H1 (cell line): ENCODE measurements at regions not wholly inside any gene's neighbourhood (a gene's known extent, or its start where the extent isn't known, plus 50 kb on each side); places are given as distances from the start of the nearest gene placed in this dataset.

ENCODE experiments used
- CTCF ChIA-PET: fragments of 300-600 bp; sonication (Branson Sonifier 250); formaldehyde crosslinking; loops from one replicate; lab custom pipeline; 2021; ENCODE audit not compliant: partially characterized antibody; lab: Charles Lee
- POLR2A ChIA-PET: fragments of 300-600 bp; sonication (Branson Sonifier 250); formaldehyde crosslinking; loops from one replicate; lab custom pipeline; 2021; ENCODE audit warnings: inconsistent platforms; ENCODE audit not compliant: partially characterized antibody; lab: Charles Lee
- DNase-seq, 2 experiments: peaks; one replicate each; pipeline versions ENCODE4 v3.0.0 to v3.0.0-alpha.2; 2010 to 2022; ENCODE audit warnings: low spot score in 2 of 2, low read depth in 1 of 2, mixed read lengths in 1 of 2
- FAIRE-seq: peaks from 2 replicates; lab custom pipeline; 2011; peaks lifted over from hg19 to GRCh38; lab: Jason Lieb, UNC
- H2AFZ ChIP-seq: 2 replicates; pipeline ENCODE4 v1.8.1; 2012; ENCODE audit warnings: low read length, inconsistent platforms
- H2AK5ac ChIP-seq: 2 replicates; pipeline ENCODE4 v1.6.1; 2013; ENCODE audit warnings: low read depth, low read length
- H2BK120ac ChIP-seq: replicated peaks from 2 replicates; pipeline ENCODE3; 2013; ENCODE audit warnings: low read depth, low read length, inconsistent platforms
- H2BK12ac ChIP-seq: 2 replicates; pipeline ENCODE4 v1.6.1; 2013; ENCODE audit warnings: low read depth, low read length
- H2BK15ac ChIP-seq: 2 replicates; pipeline ENCODE4 v1.6.1; 2013; ENCODE audit warnings: low read length
- H2BK20ac ChIP-seq: 2 replicates; pipeline ENCODE4 v1.6.1; 2013; ENCODE audit warnings: low read length
- H2BK5ac ChIP-seq: 2 replicates; pipeline ENCODE4 v1.6.1; 2013; ENCODE audit warnings: low read depth, low read length
- H3K14ac ChIP-seq: 2 replicates; pipeline ENCODE4 v1.6.1; 2013; ENCODE audit warnings: inconsistent platforms; ENCODE audit not compliant: insufficient read length
- H3K18ac ChIP-seq: 2 replicates; pipeline ENCODE4 v1.6.1; 2013; ENCODE audit warnings: low read length; ENCODE audit errors: extremely low read depth
- H3K23ac ChIP-seq: 2 replicates; pipeline ENCODE4 v1.6.1; 2013; ENCODE audit warnings: inconsistent platforms; ENCODE audit not compliant: insufficient read length
- H3K23me2 ChIP-seq: 2 replicates; pipeline ENCODE4 v1.6.1; 2013; ENCODE audit warnings: low read depth, low read length
- H3K27ac ChIP-seq: 2 replicates; pipeline ENCODE4 v1.6.1; 2011; ENCODE audit warnings: low read depth, low read length, inconsistent platforms
- H3K27me3 ChIP-seq, 4 experiments: replicated peaks in 1 of 4; 1 replicate in 1 of 4; 2 replicates in 3 of 4; pipeline versions ENCODE4 v1.6.1 to v1.8.1; 2011 to 2013; ENCODE audit warnings: low read length in 3 of 4, mild to moderate bottlenecking in 3 of 4, inconsistent platforms in 2 of 4, mixed read lengths in 2 of 4, moderate library complexity in 1 of 4; ENCODE audit not compliant: control insufficient read depth in 3 of 4, insufficient read depth in 3 of 4; ENCODE audit errors: extremely low read depth in 1 of 4
- H3K36me3 ChIP-seq, 4 experiments: 2 replicates each; pipeline versions ENCODE4 v1.6.1 to v1.8.1; 2011 to 2013; ENCODE audit warnings: mild to moderate bottlenecking in 4 of 4, low read length in 3 of 4, moderate library complexity in 2 of 4, control low read depth in 1 of 4, inconsistent platforms in 1 of 4; ENCODE audit not compliant: insufficient read depth in 4 of 4, control insufficient read depth in 2 of 4
- H3K4ac ChIP-seq: replicated peaks from 2 replicates; pipeline ENCODE3; 2013; ENCODE audit warnings: low read length, low read depth, mixed read lengths, inconsistent platforms; ENCODE audit not compliant: insufficient read length
- H3K4me1 ChIP-seq, 4 experiments: replicated peaks in 1 of 4; 1 replicate in 1 of 4; 2 replicates in 3 of 4; pipeline versions ENCODE4 v1.6.1 to v1.8.1; 2011 to 2013; ENCODE audit warnings: low read length in 3 of 4, inconsistent platforms in 2 of 4, mixed read lengths in 1 of 4; ENCODE audit not compliant: insufficient read depth in 4 of 4, control insufficient read depth in 3 of 4
- H3K4me2 ChIP-seq, 2 experiments: 2 replicates each; pipeline versions ENCODE4 v1.6.1 to v1.8.1; 2011 to 2013; ENCODE audit warnings: low read depth in 2 of 2, low read length in 2 of 2, control low read depth in 1 of 2, inconsistent platforms in 1 of 2, mild to moderate bottlenecking in 1 of 2; ENCODE audit not compliant: insufficient read depth in 1 of 2
- H3K4me3 ChIP-seq, 4 experiments: fragments of 200-600, 300-600 bp in 1 of 4; sonication (generic), shearing (Covaris generic), sonication (Bioruptor Twin) in 1 of 4; 2 replicates each; pipeline versions ENCODE4 v1.5.1 to v1.8.1; 2011 to 2016; ENCODE audit warnings: low read length in 4 of 4, low read depth in 3 of 4, control low read depth in 2 of 4, inconsistent platforms in 2 of 4, mild to moderate bottlenecking in 2 of 4, mixed read lengths in 1 of 4, moderate library complexity in 1 of 4; ENCODE audit not compliant: insufficient read depth in 2 of 4; ENCODE audit errors: extremely low read depth in 1 of 4
- H3K56ac ChIP-seq: replicated peaks from 2 replicates; pipeline ENCODE3; 2013; ENCODE audit warnings: low read depth, mild to moderate bottlenecking, mixed read lengths, low read length, inconsistent platforms; ENCODE audit not compliant: insufficient read length
- H3K79me1 ChIP-seq: 2 replicates; pipeline ENCODE4 v1.6.1; 2013; ENCODE audit warnings: low read depth, low read length, control low read depth
- H3K79me2 ChIP-seq, 2 experiments: 2 replicates each; pipeline versions ENCODE4 v1.6.1 to v1.8.1; 2012 to 2013; ENCODE audit warnings: low read length in 2 of 2, mild to moderate bottlenecking in 2 of 2, inconsistent platforms in 1 of 2; ENCODE audit not compliant: insufficient read depth in 2 of 2, control insufficient read depth in 1 of 2
- H3K9ac ChIP-seq, 4 experiments: replicated peaks in 1 of 4; 1 replicate in 1 of 4; 2 replicates in 3 of 4; pipeline versions ENCODE4 v1.6.1 to v1.8.1; 2011 to 2013; ENCODE audit warnings: low read depth in 3 of 4, low read length in 3 of 4, control low read depth in 2 of 4, mild to moderate bottlenecking in 2 of 4, moderate library complexity in 2 of 4, inconsistent platforms in 1 of 4; ENCODE audit errors: extremely low read depth in 1 of 4
- H3K9me3 ChIP-seq, 2 experiments: 2 replicates each; pipeline versions ENCODE4 v1.6.1 to v1.8.1; 2012 to 2013; ENCODE audit warnings: mild to moderate bottlenecking in 2 of 2, moderate library complexity in 2 of 2, control low read depth in 1 of 2, inconsistent platforms in 1 of 2, low read depth in 1 of 2, low read length in 1 of 2, mixed read lengths in 1 of 2; ENCODE audit not compliant: insufficient read depth in 2 of 2
- H4K20me1 ChIP-seq, 2 experiments: replicated peaks in 1 of 2; 2 replicates each; pipeline versions ENCODE3 to v1.8.1; 2011 to 2013; ENCODE audit warnings: inconsistent platforms in 2 of 2, low read length in 2 of 2, mild to moderate bottlenecking in 1 of 2; ENCODE audit not compliant: insufficient read depth in 2 of 2, control insufficient read depth in 1 of 2
- H4K5ac ChIP-seq: 2 replicates; pipeline ENCODE4 v1.6.1; 2013; ENCODE audit warnings: low read length, low read depth, mixed read lengths, inconsistent platforms; ENCODE audit not compliant: insufficient read length
- H4K8ac ChIP-seq: 2 replicates; pipeline ENCODE4 v1.8.0; 2013; ENCODE audit warnings: mild to moderate bottlenecking, moderate library complexity, low read length, inconsistent platforms; ENCODE audit not compliant: insufficient read depth; ENCODE audit errors: extremely low read depth
- H4K91ac ChIP-seq: replicated peaks from 2 replicates; pipeline ENCODE3; 2013; ENCODE audit warnings: low read length, mixed read lengths, inconsistent platforms; ENCODE audit not compliant: insufficient read length
- ASH2L ChIP-seq: fragments of 200-600, 300-600 bp; sonication (generic); IDR thresholded peaks from one replicate; pipeline ENCODE4 v1.7.1; 2017; ENCODE audit warnings: low read length
- BACH1 ChIP-seq: IDR thresholded peaks from 2 replicates; pipeline ENCODE4 v1.6.1; 2012; ENCODE audit warnings: low read length, improper control_type of control experiment
- HDAC2 ChIP-seq, 2 experiments: fragments of 300-600 bp in 1 of 2; sonication (generic) in 1 of 2; IDR thresholded peaks; 2 replicates each; pipeline ENCODE4 v1.6.1; 2011 to 2012; ENCODE audit warnings: low read depth in 2 of 2, low read length in 2 of 2, mild to moderate bottlenecking in 2 of 2, moderate library complexity in 2 of 2, borderline replicate concordance in 1 of 2, inconsistent platforms in 1 of 2
- JUND ChIP-seq: IDR thresholded peaks from 2 replicates; pipeline ENCODE4 v1.6.1; 2011; ENCODE audit warnings: mild to moderate bottlenecking, improper control_type of control experiment, low read length
- KDM4A ChIP-seq: IDR thresholded peaks from one replicate; pipeline ENCODE4 v1.7.1; 2012; ENCODE audit warnings: low read depth, mild to moderate bottlenecking, moderate library complexity, low read length, inconsistent platforms; ENCODE audit not compliant: severe bottlenecking
- PHF8 ChIP-seq: fragments of 200-600 bp; sonication (generic); conservative IDR thresholded peaks from 2 replicates; pipeline ENCODE4 v1.7.1; 2012; ENCODE audit warnings: low read depth, mild to moderate bottlenecking, inconsistent platforms, low read length, moderate library complexity
- POLR2A ChIP-seq, 2 experiments: IDR thresholded peaks; 1 replicate in 1 of 2; 2 replicates in 1 of 2; pipeline ENCODE4 v1.6.1; 2011; ENCODE audit warnings: low read depth in 2 of 2, low read length in 2 of 2, mild to moderate bottlenecking in 2 of 2; ENCODE audit errors: control extremely low read depth in 1 of 2
- SAP30 ChIP-seq: fragments of 300-600 bp; sonication (generic); IDR thresholded peaks from 2 replicates; pipeline ENCODE4 v1.7.1; 2012; ENCODE audit warnings: low read length, moderate library complexity, mild to moderate bottlenecking, inconsistent platforms; ENCODE audit not compliant: insufficient read depth, insufficient replicate concordance
- SRF ChIP-seq: IDR thresholded peaks from 2 replicates; pipeline ENCODE4 v1.6.1; 2011; ENCODE audit warnings: mild to moderate bottlenecking, low read depth, low read length, moderate library complexity
- SUZ12 ChIP-seq: fragments of 200-600 bp; sonication (generic); IDR thresholded peaks from 2 replicates; pipeline ENCODE4 v1.6.1; 2012; ENCODE audit warnings: mild to moderate bottlenecking, inconsistent platforms, low read length, moderate library complexity, mixed read lengths
- TAF7 ChIP-seq: optimal IDR thresholded peaks from 2 replicates; pipeline ENCODE3; 2011; ENCODE audit warnings: low read depth, mild to moderate bottlenecking, inconsistent platforms, low read length, moderate library complexity, borderline replicate concordance
- TEAD4 ChIP-seq: IDR thresholded peaks from 2 replicates; pipeline ENCODE4 v1.6.1; 2012; ENCODE audit warnings: low read depth, low read length, inconsistent platforms, mixed read lengths
- WGBS, 2 experiments: shearing (Covaris generic) in 1 of 2; methylation state at CpG; one replicate each; pipeline versions ENCODE4 v1.1.6 to v1.1.7; 2013 to 2015; ENCODE audit warnings: low lambda C conversion rate in 2 of 2, mixed read lengths in 2 of 2, inconsistent platforms in 1 of 2, low coverage in 1 of 2, missing lambda C conversion rate in 1 of 2; ENCODE audit not compliant: insufficient replicate concordance in 2 of 2, insufficient coverage in 1 of 2, insufficient read length in 1 of 2; ENCODE audit errors: extremely low coverage in 1 of 2, missing lambda C conversion rate in 1 of 2; 5-methylcytosine and 5-hydroxymethylcytosine counted together
- TF ChIP-seq, protein P1 (sequence below): IDR thresholded peaks from 2 replicates; pipeline ENCODE4 v1.6.1; 2012; ENCODE audit warnings: inconsistent platforms

DNA sequence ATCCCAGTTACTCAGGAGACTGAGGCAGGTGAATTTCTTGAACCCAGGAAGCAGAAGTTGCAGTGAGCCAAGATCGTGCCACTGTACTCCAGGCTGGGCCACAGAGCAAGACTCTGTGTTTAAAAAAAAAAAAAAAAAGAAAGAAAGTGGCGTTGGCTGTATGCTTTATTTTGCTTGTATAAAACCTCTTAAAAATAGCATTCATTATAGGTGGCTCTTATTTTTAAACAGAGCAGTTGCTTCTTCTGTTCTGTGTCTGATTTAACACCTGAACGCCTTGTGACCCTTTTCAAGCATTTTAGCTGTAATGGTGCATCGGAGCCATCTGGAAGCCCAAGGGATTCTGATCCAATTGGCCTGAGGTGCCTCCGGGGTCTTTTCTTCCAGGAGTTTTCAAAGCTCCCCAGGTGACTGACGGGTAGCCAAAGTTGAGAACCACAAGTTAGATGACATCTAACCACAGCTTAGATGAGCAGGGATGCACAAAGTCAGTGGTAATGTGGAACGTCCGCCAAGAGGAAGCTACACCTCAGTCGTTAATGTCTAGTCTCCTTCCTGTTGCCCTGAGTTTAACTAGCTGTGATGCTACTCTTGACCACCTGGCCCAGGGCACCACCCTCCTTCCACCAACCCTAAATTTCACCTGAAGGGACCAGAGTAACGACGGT is 274.6 kb upstream of the KLF6 start:
- H3K23me2 ChIP-seq, result no peaks in the 10 kb centered on the region
- H3K27me3 ChIP-seq, result no peaks in the 10 kb centered on the region
- no peak overlapping the region for H3K9ac ChIP-seq
- no peak overlapping the region for H3K27ac ChIP-seq
- H3K4ac ChIP-seq, result no peak overlapping the region
- DNase-seq (no peak), FAIRE-seq (no peak)
- H4K8ac ChIP-seq, result no peak overlapping the region
- ChIA-PET CTCF (interaction anchor here (0.9 kb wide), 1 partner anchor 46 kb away, joined by 3 read pairs; no protein-coding TSS in a partner anchor), POLR2A (no interaction called here)
- no peak overlapping the region for H3K4me2 ChIP-seq
- no peaks in the 10 kb centered on the region for H4K20me1 ChIP-seq
- no peak overlapping the region for H4K5ac ChIP-seq
- H3K23ac ChIP-seq, result no peak overlapping the region
- H3K4me1 ChIP-seq, result no peaks in the 10 kb centered on the region
- H3K79me2 ChIP-seq, result no peaks in the 10 kb centered on the region
- no peak overlapping the region for H2BK12ac ChIP-seq
- H4K91ac ChIP-seq, result no peak overlapping the region
- 84% methylated on average over 10 of the region's 11 CpGs; no CpG with 5 or more reads in 1 of the 2 experiments for WGBS, 2 experiments
- no peak overlapping the region for H2BK15ac ChIP-seq
- no peak overlapping the region for H3K56ac ChIP-seq
- no peak overlapping the region for H3K4me3 ChIP-seq
- H2AFZ ChIP-seq, result 0 out of 2 replicates have a peak overlapping the region, but pooled peaks have one; percentile 23
- H3K14ac ChIP-seq, result no peak overlapping the region
- no peak overlapping the region for H3K18ac ChIP-seq
- H2AK5ac ChIP-seq, result no peak overlapping the region
- H3K9me3 ChIP-seq, result no peaks in the 10 kb centered on the region
- no peaks in the 10 kb centered on the region for H3K79me1 ChIP-seq
- no peak overlapping the region for H2BK20ac ChIP-seq
- no peak overlapping the region for H2BK5ac ChIP-seq
- H3K36me3 ChIP-seq, result no peaks in the 10 kb centered on the region
- no peak overlapping the region for H2BK120ac ChIP-seq
- no peak for TF ChIP-seq TEAD4
- no peak for TF ChIP-seq ASH2L
- TF ChIP-seq SUZ12, result no peak
- TF ChIP-seq TAF7, result no peak
- TF ChIP-seq BACH1, result no peak
- TF ChIP-seq, protein P1, sequence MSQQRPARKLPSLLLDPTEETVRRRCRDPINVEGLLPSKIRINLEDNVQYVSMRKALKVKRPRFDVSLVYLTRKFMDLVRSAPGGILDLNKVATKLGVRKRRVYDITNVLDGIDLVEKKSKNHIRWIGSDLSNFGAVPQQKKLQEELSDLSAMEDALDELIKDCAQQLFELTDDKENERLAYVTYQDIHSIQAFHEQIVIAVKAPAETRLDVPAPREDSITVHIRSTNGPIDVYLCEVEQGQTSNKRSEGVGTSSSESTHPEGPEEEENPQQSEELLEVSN, result no peak
- TF ChIP-seq KDM4A, result no peak
- TF ChIP-seq SRF, result no peak
- no peak for TF ChIP-seq POLR2A (IDR thresholded peaks at IDR 0.05; ENCODE audit: control extremely low read depth in 1 of 2, low read depth in 2 of 2, low read length in 2 of 2)
- no peak for TF ChIP-seq PHF8
- no peak for TF ChIP-seq JUND
- no peak for TF ChIP-seq HDAC2 (IDR thresholded peaks at IDR 0.05; ENCODE audit: borderline replicate concordance in 1 of 2, low read depth in 2 of 2, low read length in 2 of 2)
- TF ChIP-seq SAP30, result no peak
